ENCODE measurements at regions not wholly inside any gene's neighbourhood (a gene's known extent, or its start where the extent isn't known, plus 50 kb on each side); places are given as distances from the start of the nearest gene placed in this dataset.

- TF ChIP-seq CTCF (IDR thresholded peaks at IDR 0.05; ENCODE audit: poor library complexity, severe bottlenecking) (no peak), TAF1 (IDR thresholded peaks at IDR 0.05; ENCODE audit: low read depth) (no peak), RAD21 (conservative IDR thresholded peaks at IDR 0.05) (no peak), POLR2AphosphoS5 (IDR thresholded peaks at IDR 0.05) (no peak), REST (IDR thresholded peaks at IDR 0.05; ENCODE audit: borderline replicate concordance) (no peak), MXI1 (conservative IDR thresholded peaks at IDR 0.05; ENCODE audit: poor library complexity, severe bottlenecking) (no peak), EP300 (conservative IDR thresholded peaks at IDR 0.05; ENCODE audit: poor library complexity, severe bottlenecking) (no peak), EZH2 (IDR thresholded peaks at IDR 0.05; ENCODE audit: borderline replicate concordance, insufficient read depth, low read length, poor library complexity, severe bottlenecking) (no peak)
Measured at GRCh38 chr3:70748593-70748992, 436.2 kb upstream of the MDFIC2 start.

All from neural cell (in vitro differentiated cells).